ENCODE measurements at regions not wholly inside any gene's neighbourhood (a gene's known extent, or its start where the extent isn't known, plus 50 kb on each side); places are given as distances from the start of the nearest gene placed in this dataset.

DNA sequence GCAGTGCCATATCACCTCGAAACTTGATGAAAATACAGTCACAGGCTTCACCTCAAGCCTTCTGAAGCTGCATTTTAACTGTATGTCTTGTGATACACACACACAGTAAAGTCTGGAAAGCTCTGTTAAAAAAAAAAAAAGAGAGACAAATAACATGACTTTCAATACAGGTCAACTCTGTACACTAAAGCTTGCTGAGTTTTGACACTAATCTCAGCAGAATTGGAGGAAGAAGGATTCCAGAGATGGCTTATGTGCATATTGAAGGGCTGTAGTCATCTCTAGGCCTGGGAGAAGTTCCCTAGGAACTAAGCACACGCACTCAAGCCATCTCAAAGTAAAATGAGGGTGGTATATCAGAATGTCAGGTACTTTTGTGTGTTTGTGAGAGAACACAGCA, 875.1 kb downstream of the EPHA4 start:
- no peaks in the 10 kb centered on the region for H3K9me2 ChIP-seq (replicated peaks; ENCODE audit: insufficient read depth)
- no peak overlapping the region for H3K4me2 ChIP-seq
- H3K9me3 ChIP-seq (ENCODE audit: low read depth) = no peaks in the 10 kb centered on the region
- 94% methylated on average over 2 of the region's 2 CpGs for WGBS (ENCODE audit: low lambda C conversion rate, missing lambda C conversion rate)
- H3K36me3 ChIP-seq (replicated peaks; ENCODE audit: insufficient read depth, low read depth) = no peaks in the 10 kb centered on the region
- H3K79me2 ChIP-seq = no peaks in the 10 kb centered on the region
- DNase-seq (ENCODE audit: low spot score) = no peak
- no peak overlapping the region for H2AFZ ChIP-seq
- H3K27ac ChIP-seq = no peak overlapping the region
- no peaks in the 10 kb centered on the region for H4K20me1 ChIP-seq (ENCODE audit: insufficient read depth, poor library complexity, severe bottlenecking)
- no peaks in the 10 kb centered on the region for H3K4me1 ChIP-seq (ENCODE audit: insufficient read depth)
- no peaks in the 10 kb centered on the region for H3K27me3 ChIP-seq
- TF ChIP-seq EZH2phosphoT487 (IDR thresholded peaks at IDR 0.05; ENCODE audit: low read depth, severe bottlenecking, unreplicated experiment) (no peak), CTCF (IDR thresholded peaks at IDR 0.05; ENCODE audit: poor library complexity) (no peak), EZH2 (IDR thresholded peaks at IDR 0.05; ENCODE audit: borderline replicate concordance) (no peak)
- no peak overlapping the region for H3K4me3 ChIP-seq

GRCh38 chr2:220701115-220701514, 871.0 kb downstream of the EPHA4 start:
- no peak overlapping the region for H3K4me2 ChIP-seq
- no peaks in the 10 kb centered on the region for H3K36me3 ChIP-seq (replicated peaks; ENCODE audit: insufficient read depth, low read depth)
- H4K20me1 ChIP-seq (ENCODE audit: insufficient read depth, poor library complexity, severe bottlenecking) = no peaks in the 10 kb centered on the region
- no peak overlapping the region for H3K4me3 ChIP-seq
- H3K4me1 ChIP-seq (ENCODE audit: insufficient read depth) = no peaks in the 10 kb centered on the region
- no peaks in the 10 kb centered on the region for H3K9me3 ChIP-seq (ENCODE audit: low read depth)
- H3K9me2 ChIP-seq (replicated peaks; ENCODE audit: insufficient read depth) = no peaks in the 10 kb centered on the region
- H3K27me3 ChIP-seq = no peaks in the 10 kb centered on the region
- no peak overlapping the region for H2AFZ ChIP-seq
- TF ChIP-seq CTCF (IDR thresholded peaks at IDR 0.05; ENCODE audit: poor library complexity) (no peak), EZH2phosphoT487 (IDR thresholded peaks at IDR 0.05; ENCODE audit: low read depth, severe bottlenecking, unreplicated experiment) (no peak), EZH2 (IDR thresholded peaks at IDR 0.05; ENCODE audit: borderline replicate concordance) (no peak)
- WGBS (ENCODE audit: low lambda C conversion rate, missing lambda C conversion rate) = 87% methylated on average over 2 of the region's 2 CpGs
- no peaks in the 10 kb centered on the region for H3K79me2 ChIP-seq
- no peak overlapping the region for H3K27ac ChIP-seq
- no peak for DNase-seq (ENCODE audit: low spot score)

DNA sequence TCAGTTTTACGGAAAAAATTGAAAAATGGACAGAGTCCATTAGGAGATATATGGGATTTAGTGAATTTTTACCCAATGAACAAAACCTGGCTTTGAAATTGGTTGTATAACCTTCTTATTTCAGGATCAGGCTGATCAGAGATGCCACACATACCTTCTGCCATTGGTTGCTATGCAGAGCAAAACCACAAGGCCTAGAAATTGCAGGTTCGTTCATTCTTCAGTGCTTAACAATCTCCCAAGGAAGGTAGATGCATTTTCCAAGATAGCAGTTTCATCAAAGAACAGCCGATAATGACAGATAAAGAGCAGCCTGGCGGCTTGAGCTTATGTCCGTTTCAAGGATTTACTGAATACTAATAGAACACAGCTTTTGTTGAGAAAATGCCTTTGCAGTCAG, 868.8 kb downstream of the EPHA4 start:
- Histone ChIP-seq H3K27me3 (no peaks in the 10 kb centered on the region), H2AFZ (no peak overlapping the region), H3K9me2 (replicated peaks; ENCODE audit: insufficient read depth) (no peaks in the 10 kb centered on the region), H3K79me2 (no peaks in the 10 kb centered on the region), H3K27ac (no peak overlapping the region), H3K4me3 (no peak overlapping the region), H3K4me2 (no peak overlapping the region), H3K4me1 (ENCODE audit: insufficient read depth) (no peaks in the 10 kb centered on the region), H4K20me1 (ENCODE audit: insufficient read depth, poor library complexity, severe bottlenecking) (no peaks in the 10 kb centered on the region), H3K9me3 (ENCODE audit: low read depth) (no peaks in the 10 kb centered on the region), H3K36me3 (replicated peaks; ENCODE audit: insufficient read depth, low read depth) (no peaks in the 10 kb centered on the region)
- TF ChIP-seq CTCF (IDR thresholded peaks at IDR 0.05; ENCODE audit: poor library complexity) = no peak
- TF ChIP-seq EZH2 (IDR thresholded peaks at IDR 0.05; ENCODE audit: borderline replicate concordance) = no peak
- TF ChIP-seq EZH2phosphoT487 (IDR thresholded peaks at IDR 0.05; ENCODE audit: low read depth, severe bottlenecking, unreplicated experiment) = no peak
- no peak for DNase-seq (ENCODE audit: low spot score)
- 68% methylated on average over 5 of the region's 5 CpGs for WGBS (ENCODE audit: low lambda C conversion rate, missing lambda C conversion rate)

GRCh38 chr2:220704081-220704480, 868.0 kb downstream of the EPHA4 start:
- Histone ChIP-seq H2AFZ (no peak overlapping the region), H3K27me3 (no peaks in the 10 kb centered on the region), H3K79me2 (no peaks in the 10 kb centered on the region), H3K4me3 (no peak overlapping the region), H3K9me2 (replicated peaks; ENCODE audit: insufficient read depth) (no peaks in the 10 kb centered on the region), H4K20me1 (ENCODE audit: insufficient read depth, poor library complexity, severe bottlenecking) (no peaks in the 10 kb centered on the region), H3K4me2 (no peak overlapping the region), H3K9me3 (ENCODE audit: low read depth) (no peaks in the 10 kb centered on the region), H3K36me3 (replicated peaks; ENCODE audit: insufficient read depth, low read depth) (no peaks in the 10 kb centered on the region), H3K27ac (no peak overlapping the region), H3K4me1 (ENCODE audit: insufficient read depth) (no peaks in the 10 kb centered on the region)
- WGBS (ENCODE audit: low lambda C conversion rate, missing lambda C conversion rate) = 92% methylated on average over 4 of the region's 4 CpGs
- TF ChIP-seq CTCF (IDR thresholded peaks at IDR 0.05; ENCODE audit: poor library complexity) (no peak), EZH2phosphoT487 (IDR thresholded peaks at IDR 0.05; ENCODE audit: low read depth, severe bottlenecking, unreplicated experiment) (no peak), EZH2 (IDR thresholded peaks at IDR 0.05; ENCODE audit: borderline replicate concordance) (no peak)
- no peak for DNase-seq (ENCODE audit: low spot score)

All from hepatocyte (in vitro differentiated cells).